ENCODE measurements at regions not wholly inside any gene's neighbourhood (a gene's known extent, or its start where the extent isn't known, plus 50 kb on each side); places are given as distances from the start of the nearest gene placed in this dataset.

GRCh38 chr14:38873941-38874612, 229.0 kb downstream of the SEC23A start:
- POLR2A ChIA-PET (ENCODE audit: unreplicated experiment) = no interaction called here
- no TSS peak for BruUV-seq (replicated peaks)
- no peaks in the 10 kb centered on the region for H3K9me2 ChIP-seq (ENCODE audit: insufficient read depth)
- no peaks in the 10 kb centered on the region for H3K27me3 ChIP-seq (ENCODE audit: insufficient read depth, low read depth)
- H3F3A ChIP-seq (ENCODE audit: insufficient read depth, low read depth) = no peaks in the 10 kb centered on the region
- no peak for TF ChIP-seq EZH2 (IDR thresholded peaks at IDR 0.05; ENCODE audit: low read depth)
- no peak for TF ChIP-seq CTCF (conservative IDR thresholded peaks at IDR 0.05)
- H3K4me1 ChIP-seq (replicated peaks; ENCODE audit: insufficient read depth) = peaks cover 7% of the 10 kb centered on the region; the same call in 1 of the 2 replicates
- no peak overlapping the region for H3K4me3 ChIP-seq
- CTCF ChIA-PET = interaction anchor here (0.5 kb wide), 1 partner anchor 33 kb away, joined by 4 read pairs; no protein-coding TSS in a partner anchor
- H3K79me2 ChIP-seq (ENCODE audit: low read depth) = no peaks in the 10 kb centered on the region
- no peaks in the 10 kb centered on the region for H3K9me3 ChIP-seq (ENCODE audit: insufficient read depth, low read depth)
- H4K20me1 ChIP-seq (ENCODE audit: insufficient read depth) = no peaks in the 10 kb centered on the region
- no peak overlapping the region for H3K27ac ChIP-seq
- no peak overlapping the region for H2AFZ ChIP-seq
- intact Hi-C loops (cut with micrococcal nuclease; ENCODE audit: unreplicated experiment) = loop anchor here (10.0 kb wide), 1 partner anchor 1629 kb away; no protein-coding TSS in a partner anchor
- H3K36me3 ChIP-seq (ENCODE audit: low read depth) = no peaks in the 10 kb centered on the region
- H3K4me2 ChIP-seq = no peak overlapping the region
- no peak for DNase-seq

- Histone ChIP-seq H3K27ac (no peak overlapping the region), H3K4me3 (no peak overlapping the region), H3K4me2 (no peak overlapping the region; the same call in 1 of the 2 replicates), H3K79me2 (ENCODE audit: low read depth) (no peaks in the 10 kb centered on the region), H3K9me2 (ENCODE audit: insufficient read depth) (no peaks in the 10 kb centered on the region), H3K9me3 (ENCODE audit: insufficient read depth, low read depth) (no peaks in the 10 kb centered on the region), H4K20me1 (ENCODE audit: insufficient read depth) (no peaks in the 10 kb centered on the region), H3K36me3 (ENCODE audit: low read depth) (no peaks in the 10 kb centered on the region), H3K4me1 (replicated peaks; ENCODE audit: insufficient read depth) (peaks cover 7% of the 10 kb centered on the region; the same call in 1 of the 2 replicates), H2AFZ (0 out of 2 replicates have a peak overlapping the region, but pooled peaks have one; percentile 43), H3F3A (ENCODE audit: insufficient read depth, low read depth) (no peaks in the 10 kb centered on the region), H3K27me3 (ENCODE audit: insufficient read depth, low read depth) (no peaks in the 10 kb centered on the region)
- no peak for TF ChIP-seq EZH2 (IDR thresholded peaks at IDR 0.05; ENCODE audit: low read depth)
- no peak for TF ChIP-seq CTCF (conservative IDR thresholded peaks at IDR 0.05)
- ChIA-PET CTCF (no interaction called here), POLR2A (ENCODE audit: unreplicated experiment) (no interaction called here)
- intact Hi-C loops (cut with micrococcal nuclease; ENCODE audit: unreplicated experiment) = loop anchor here (10.0 kb wide), 1 partner anchor 1626 kb away; no protein-coding TSS in a partner anchor
- DNase-seq = peak in 1 of 2 experiments; percentile 41
- no TSS peak for BruUV-seq (replicated peaks)
Measured at GRCh38 chr14:38870296-38870836, 232.7 kb downstream of the SEC23A start.

- peaks cover 7% of the 10 kb centered on the region; the same call in 1 of the 2 replicates for H3K4me1 ChIP-seq (replicated peaks; ENCODE audit: insufficient read depth)
- H3K27ac ChIP-seq = no peak overlapping the region
- H3K4me2 ChIP-seq = no peak overlapping the region
- no peaks in the 10 kb centered on the region for H3K36me3 ChIP-seq (ENCODE audit: low read depth)
- DNase-seq = no peak
- CTCF ChIA-PET = interaction anchor here (1.0 kb wide), 1 partner anchor 155 kb away, joined by 3 read pairs; no protein-coding TSS in a partner anchor
- no peaks in the 10 kb centered on the region for H3K9me3 ChIP-seq (ENCODE audit: insufficient read depth, low read depth)
- H3F3A ChIP-seq (ENCODE audit: insufficient read depth, low read depth) = no peaks in the 10 kb centered on the region
- no TSS peak for BruUV-seq (replicated peaks)
- H3K27me3 ChIP-seq (ENCODE audit: insufficient read depth, low read depth) = no peaks in the 10 kb centered on the region
- intact Hi-C loops (cut with micrococcal nuclease; ENCODE audit: unreplicated experiment) = no loop called here
- TF ChIP-seq CTCF (conservative IDR thresholded peaks at IDR 0.05) = no peak
- TF ChIP-seq EZH2 (IDR thresholded peaks at IDR 0.05; ENCODE audit: low read depth) = no peak
- H3K9me2 ChIP-seq (ENCODE audit: insufficient read depth) = no peaks in the 10 kb centered on the region
- no peak overlapping the region for H3K4me3 ChIP-seq
- no peak overlapping the region; the same call in 1 of the 2 replicates for H2AFZ ChIP-seq
- H3K79me2 ChIP-seq (ENCODE audit: low read depth) = no peaks in the 10 kb centered on the region
- POLR2A ChIA-PET (ENCODE audit: unreplicated experiment) = no interaction called here
- H4K20me1 ChIP-seq (ENCODE audit: insufficient read depth) = no peaks in the 10 kb centered on the region
Measured at GRCh38 chr14:38868399-38869290, 234.4 kb downstream of the SEC23A start.
